H1 (cell line): ENCODE measurements at regions not wholly inside any gene's neighbourhood (a gene's known extent, or its start where the extent isn't known, plus 50 kb on each side); places are given as distances from the start of the nearest gene placed in this dataset.

Source experiments
- KDM4A ChIP-seq: IDR thresholded peaks from one replicate; pipeline ENCODE4 v1.7.1; 2012; ENCODE audit warnings: low read depth, mild to moderate bottlenecking, moderate library complexity, low read length, inconsistent platforms; ENCODE audit not compliant: severe bottlenecking
- SIN3A ChIP-seq, 2 experiments: IDR thresholded peaks in 1 of 2; conservative IDR thresholded peaks in 1 of 2; 2 replicates each; pipeline ENCODE4 v1.6.1; 2011 to 2012; ENCODE audit warnings: low read length in 2 of 2, improper control_type of control experiment in 1 of 2, low read depth in 1 of 2, mild to moderate bottlenecking in 1 of 2
- SP4 ChIP-seq: IDR thresholded peaks from 2 replicates; pipeline ENCODE4 v1.6.1; 2012; ENCODE audit warnings: low read length, inconsistent platforms
- TAF1 ChIP-seq: IDR thresholded peaks from 2 replicates; pipeline ENCODE4 v1.6.1; 2011; ENCODE audit warnings: mild to moderate bottlenecking, low read depth, low read length
- TF ChIP-seq, protein P1 (sequence below): fragments of 300-600 bp; sonication (generic); IDR thresholded peaks from 2 replicates; pipeline ENCODE4 v1.7.1; 2012; ENCODE audit warnings: low read length, moderate library complexity, mild to moderate bottlenecking, inconsistent platforms; ENCODE audit not compliant: insufficient replicate concordance
- TF ChIP-seq, protein P2 (sequence below), 3 experiments: IDR thresholded peaks; 1 replicate in 2 of 3; 2 replicates in 1 of 3; pipeline versions ENCODE4 v1.5.1 to v1.6.1; 2011; ENCODE audit warnings: low read length in 3 of 3, mild to moderate bottlenecking in 3 of 3, inconsistent platforms in 2 of 3, low read depth in 1 of 3, moderate library complexity in 1 of 3; ENCODE audit not compliant: insufficient read depth in 1 of 3; ENCODE audit errors: control extremely low read depth in 1 of 3

DNA sequence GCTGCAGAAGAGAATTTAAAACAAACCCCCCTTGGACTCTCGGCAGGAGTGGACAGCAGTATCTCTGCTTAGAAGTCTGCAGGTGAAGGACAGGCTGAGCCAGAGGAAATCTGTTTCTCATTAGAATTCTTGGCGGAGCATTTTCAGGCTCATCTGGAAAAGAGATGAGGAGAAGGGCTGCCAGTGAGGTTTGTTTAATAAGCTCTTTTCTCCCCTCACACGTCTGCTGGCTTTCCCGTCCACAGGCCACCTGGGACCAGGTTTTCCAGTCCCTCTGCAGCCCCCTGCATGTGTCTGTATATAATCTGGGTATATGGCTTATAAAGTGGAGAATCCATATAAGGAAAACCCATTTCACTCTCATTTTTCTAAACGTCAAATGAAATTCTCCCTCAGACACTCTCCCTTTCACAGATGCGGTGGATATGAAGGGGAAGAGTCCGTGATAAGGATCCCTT lies 155.4 kb upstream of the TPM1 start (continued):
- TF ChIP-seq, protein P1, sequence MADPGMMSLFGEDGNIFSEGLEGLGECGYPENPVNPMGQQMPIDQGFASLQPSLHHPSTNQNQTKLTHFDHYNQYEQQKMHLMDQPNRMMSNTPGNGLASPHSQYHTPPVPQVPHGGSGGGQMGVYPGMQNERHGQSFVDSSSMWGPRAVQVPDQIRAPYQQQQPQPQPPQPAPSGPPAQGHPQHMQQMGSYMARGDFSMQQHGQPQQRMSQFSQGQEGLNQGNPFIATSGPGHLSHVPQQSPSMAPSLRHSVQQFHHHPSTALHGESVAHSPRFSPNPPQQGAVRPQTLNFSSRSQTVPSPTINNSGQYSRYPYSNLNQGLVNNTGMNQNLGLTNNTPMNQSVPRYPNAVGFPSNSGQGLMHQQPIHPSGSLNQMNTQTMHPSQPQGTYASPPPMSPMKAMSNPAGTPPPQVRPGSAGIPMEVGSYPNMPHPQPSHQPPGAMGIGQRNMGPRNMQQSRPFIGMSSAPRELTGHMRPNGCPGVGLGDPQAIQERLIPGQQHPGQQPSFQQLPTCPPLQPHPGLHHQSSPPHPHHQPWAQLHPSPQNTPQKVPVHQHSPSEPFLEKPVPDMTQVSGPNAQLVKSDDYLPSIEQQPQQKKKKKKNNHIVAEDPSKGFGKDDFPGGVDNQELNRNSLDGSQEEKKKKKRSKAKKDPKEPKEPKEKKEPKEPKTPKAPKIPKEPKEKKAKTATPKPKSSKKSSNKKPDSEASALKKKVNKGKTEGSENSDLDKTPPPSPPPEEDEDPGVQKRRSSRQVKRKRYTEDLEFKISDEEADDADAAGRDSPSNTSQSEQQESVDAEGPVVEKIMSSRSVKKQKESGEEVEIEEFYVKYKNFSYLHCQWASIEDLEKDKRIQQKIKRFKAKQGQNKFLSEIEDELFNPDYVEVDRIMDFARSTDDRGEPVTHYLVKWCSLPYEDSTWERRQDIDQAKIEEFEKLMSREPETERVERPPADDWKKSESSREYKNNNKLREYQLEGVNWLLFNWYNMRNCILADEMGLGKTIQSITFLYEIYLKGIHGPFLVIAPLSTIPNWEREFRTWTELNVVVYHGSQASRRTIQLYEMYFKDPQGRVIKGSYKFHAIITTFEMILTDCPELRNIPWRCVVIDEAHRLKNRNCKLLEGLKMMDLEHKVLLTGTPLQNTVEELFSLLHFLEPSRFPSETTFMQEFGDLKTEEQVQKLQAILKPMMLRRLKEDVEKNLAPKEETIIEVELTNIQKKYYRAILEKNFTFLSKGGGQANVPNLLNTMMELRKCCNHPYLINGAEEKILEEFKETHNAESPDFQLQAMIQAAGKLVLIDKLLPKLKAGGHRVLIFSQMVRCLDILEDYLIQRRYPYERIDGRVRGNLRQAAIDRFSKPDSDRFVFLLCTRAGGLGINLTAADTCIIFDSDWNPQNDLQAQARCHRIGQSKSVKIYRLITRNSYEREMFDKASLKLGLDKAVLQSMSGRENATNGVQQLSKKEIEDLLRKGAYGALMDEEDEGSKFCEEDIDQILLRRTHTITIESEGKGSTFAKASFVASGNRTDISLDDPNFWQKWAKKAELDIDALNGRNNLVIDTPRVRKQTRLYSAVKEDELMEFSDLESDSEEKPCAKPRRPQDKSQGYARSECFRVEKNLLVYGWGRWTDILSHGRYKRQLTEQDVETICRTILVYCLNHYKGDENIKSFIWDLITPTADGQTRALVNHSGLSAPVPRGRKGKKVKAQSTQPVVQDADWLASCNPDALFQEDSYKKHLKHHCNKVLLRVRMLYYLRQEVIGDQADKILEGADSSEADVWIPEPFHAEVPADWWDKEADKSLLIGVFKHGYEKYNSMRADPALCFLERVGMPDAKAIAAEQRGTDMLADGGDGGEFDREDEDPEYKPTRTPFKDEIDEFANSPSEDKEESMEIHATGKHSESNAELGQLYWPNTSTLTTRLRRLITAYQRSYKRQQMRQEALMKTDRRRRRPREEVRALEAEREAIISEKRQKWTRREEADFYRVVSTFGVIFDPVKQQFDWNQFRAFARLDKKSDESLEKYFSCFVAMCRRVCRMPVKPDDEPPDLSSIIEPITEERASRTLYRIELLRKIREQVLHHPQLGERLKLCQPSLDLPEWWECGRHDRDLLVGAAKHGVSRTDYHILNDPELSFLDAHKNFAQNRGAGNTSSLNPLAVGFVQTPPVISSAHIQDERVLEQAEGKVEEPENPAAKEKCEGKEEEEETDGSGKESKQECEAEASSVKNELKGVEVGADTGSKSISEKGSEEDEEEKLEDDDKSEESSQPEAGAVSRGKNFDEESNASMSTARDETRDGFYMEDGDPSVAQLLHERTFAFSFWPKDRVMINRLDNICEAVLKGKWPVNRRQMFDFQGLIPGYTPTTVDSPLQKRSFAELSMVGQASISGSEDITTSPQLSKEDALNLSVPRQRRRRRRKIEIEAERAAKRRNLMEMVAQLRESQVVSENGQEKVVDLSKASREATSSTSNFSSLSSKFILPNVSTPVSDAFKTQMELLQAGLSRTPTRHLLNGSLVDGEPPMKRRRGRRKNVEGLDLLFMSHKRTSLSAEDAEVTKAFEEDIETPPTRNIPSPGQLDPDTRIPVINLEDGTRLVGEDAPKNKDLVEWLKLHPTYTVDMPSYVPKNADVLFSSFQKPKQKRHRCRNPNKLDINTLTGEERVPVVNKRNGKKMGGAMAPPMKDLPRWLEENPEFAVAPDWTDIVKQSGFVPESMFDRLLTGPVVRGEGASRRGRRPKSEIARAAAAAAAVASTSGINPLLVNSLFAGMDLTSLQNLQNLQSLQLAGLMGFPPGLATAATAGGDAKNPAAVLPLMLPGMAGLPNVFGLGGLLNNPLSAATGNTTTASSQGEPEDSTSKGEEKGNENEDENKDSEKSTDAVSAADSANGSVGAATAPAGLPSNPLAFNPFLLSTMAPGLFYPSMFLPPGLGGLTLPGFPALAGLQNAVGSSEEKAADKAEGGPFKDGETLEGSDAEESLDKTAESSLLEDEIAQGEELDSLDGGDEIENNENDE = no peak
- TF ChIP-seq, protein P2, sequence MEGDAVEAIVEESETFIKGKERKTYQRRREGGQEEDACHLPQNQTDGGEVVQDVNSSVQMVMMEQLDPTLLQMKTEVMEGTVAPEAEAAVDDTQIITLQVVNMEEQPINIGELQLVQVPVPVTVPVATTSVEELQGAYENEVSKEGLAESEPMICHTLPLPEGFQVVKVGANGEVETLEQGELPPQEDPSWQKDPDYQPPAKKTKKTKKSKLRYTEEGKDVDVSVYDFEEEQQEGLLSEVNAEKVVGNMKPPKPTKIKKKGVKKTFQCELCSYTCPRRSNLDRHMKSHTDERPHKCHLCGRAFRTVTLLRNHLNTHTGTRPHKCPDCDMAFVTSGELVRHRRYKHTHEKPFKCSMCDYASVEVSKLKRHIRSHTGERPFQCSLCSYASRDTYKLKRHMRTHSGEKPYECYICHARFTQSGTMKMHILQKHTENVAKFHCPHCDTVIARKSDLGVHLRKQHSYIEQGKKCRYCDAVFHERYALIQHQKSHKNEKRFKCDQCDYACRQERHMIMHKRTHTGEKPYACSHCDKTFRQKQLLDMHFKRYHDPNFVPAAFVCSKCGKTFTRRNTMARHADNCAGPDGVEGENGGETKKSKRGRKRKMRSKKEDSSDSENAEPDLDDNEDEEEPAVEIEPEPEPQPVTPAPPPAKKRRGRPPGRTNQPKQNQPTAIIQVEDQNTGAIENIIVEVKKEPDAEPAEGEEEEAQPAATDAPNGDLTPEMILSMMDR (IDR thresholded peaks at IDR 0.05; ENCODE audit: control extremely low read depth in 1 of 3, insufficient read depth in 1 of 3, low read depth in 1 of 3, low read length in 3 of 3) = no peak
- TF ChIP-seq SP4 (no peak), TAF1 (no peak), KDM4A (no peak), SIN3A (conservative IDR thresholded peaks at IDR 0.05 in 1 of 2, IDR thresholded peaks at IDR 0.05 in 1 of 2; ENCODE audit: low read depth in 1 of 2, low read length in 2 of 2) (no peak)
